HG02938 (cell line): ENCODE measurements at regions not wholly inside any gene's neighbourhood (a gene's known extent, or its start where the extent isn't known, plus 50 kb on each side); places are given as distances from the start of the nearest gene placed in this dataset.
"Not testable (repeated sequence)": the region's sequence is repeated elsewhere in the genome, so short reads cannot be mapped to it uniquely, and the experiment has no call there.

Source experiments
- ATAC-seq: cut with Tn5 transposase; IDR thresholded peaks from one replicate; pipeline ENCODE4 v1.9.1; 2021; ENCODE audit warnings: mild to moderate bottlenecking, moderate library complexity; ENCODE audit not compliant: unreplicated experiment

GRCh38 chr10:105594296-105594695 lies 953.2 kb downstream of the SORCS3 start:
- ATAC-seq: no peak

GRCh38 chr10:105592468-105592867 lies 951.4 kb downstream of the SORCS3 start:
- no peak for ATAC-seq

- ATAC-seq: no peak
Measured at GRCh38 chr10:105586451-105587098, 945.5 kb downstream of the SORCS3 start.

GRCh38 chr10:105585753-105586152 lies 944.7 kb downstream of the SORCS3 start:
- ATAC-seq: no peak

- no peak for ATAC-seq
Measured at GRCh38 chr10:105585171-105585570, 944.1 kb downstream of the SORCS3 start.

GRCh38 chr10:105579112-105579511 lies 938.0 kb downstream of the SORCS3 start:
- ATAC-seq: no peak

- ATAC-seq: no peak
Measured at GRCh38 chr10:105577865-105578607, 936.9 kb downstream of the SORCS3 start.

- ATAC-seq: no peak
Measured at GRCh38 chr10:105559333-105560097, 918.4 kb downstream of the SORCS3 start.

- not testable (repeated sequence) for ATAC-seq
Measured at GRCh38 chr10:105550453-105550852, 909.4 kb downstream of the SORCS3 start.

GRCh38 chr10:105549731-105550130 lies 908.6 kb downstream of the SORCS3 start:
- ATAC-seq: no peak

GRCh38 chr10:105545101-105545500 lies 904.0 kb downstream of the SORCS3 start:
- ATAC-seq: no peak

- no peak for ATAC-seq
Measured at GRCh38 chr10:105540381-105540780, 899.3 kb downstream of the SORCS3 start.

- no peak for ATAC-seq
Measured at GRCh38 chr10:105538874-105539273, 897.8 kb downstream of the SORCS3 start.

- no peak for ATAC-seq
Measured at GRCh38 chr10:105535478-105535877, 894.4 kb downstream of the SORCS3 start.

GRCh38 chr10:105534086-105534485 lies 893.0 kb downstream of the SORCS3 start:
- no peak for ATAC-seq

- ATAC-seq: no peak
Measured at GRCh38 chr10:105516511-105516910, 875.4 kb downstream of the SORCS3 start.

GRCh38 chr10:105514106-105514505 lies 873.0 kb downstream of the SORCS3 start:
- ATAC-seq: no peak

GRCh38 chr10:105509517-105509916 lies 868.4 kb downstream of the SORCS3 start:
- no peak for ATAC-seq

GRCh38 chr10:105506262-105506661 lies 865.2 kb downstream of the SORCS3 start:
- no peak for ATAC-seq

- ATAC-seq: no peak
Measured at GRCh38 chr10:105503714-105504113, 862.6 kb downstream of the SORCS3 start.

GRCh38 chr10:105502058-105502457 lies 861.0 kb downstream of the SORCS3 start:
- no peak for ATAC-seq

- ATAC-seq: no peak
Measured at GRCh38 chr10:105494944-105495343, 853.9 kb downstream of the SORCS3 start.
